ENCODE measurements at regions not wholly inside any gene's neighbourhood (a gene's known extent, or its start where the extent isn't known, plus 50 kb on each side); places are given as distances from the start of the nearest gene placed in this dataset.
"Not testable (repeated sequence)": the region's sequence is repeated elsewhere in the genome, so short reads cannot be mapped to it uniquely, and the experiment has no call there.

- not testable (repeated sequence) for DNase-seq (ENCODE audit: low read depth in 4 of 4, low spot score in 3 of 4)
Measured at GRCh38 chr6:142016666-142017065, 116.1 kb upstream of the GJE1 start.

GRCh38 chr6:142015463-142015862 lies 117.3 kb upstream of the GJE1 start:
- not testable (repeated sequence) for DNase-seq (ENCODE audit: low read depth in 4 of 4, low spot score in 3 of 4)

DNA sequence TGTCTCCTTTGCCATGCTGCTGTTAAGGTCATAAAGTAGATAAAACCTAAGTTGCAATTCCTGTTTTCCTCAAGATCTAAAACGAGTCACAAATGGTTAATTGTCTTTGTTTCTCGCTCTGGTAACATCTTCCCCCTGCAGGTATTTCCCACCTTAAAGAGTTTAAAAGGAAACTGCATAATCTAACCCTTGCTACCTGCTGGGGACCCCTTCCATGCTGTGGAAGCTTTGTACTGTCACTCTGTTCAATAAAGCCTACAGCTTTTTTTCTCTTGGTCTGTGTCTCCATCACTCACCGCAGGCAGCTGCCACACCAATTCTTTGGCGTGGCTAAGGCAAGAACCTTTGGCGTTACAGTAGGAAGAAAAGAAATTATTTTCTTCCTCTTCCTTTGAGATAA lies 117.7 kb upstream of the GJE1 start:
- no peak for DNase-seq (ENCODE audit: low read depth in 4 of 4, low spot score in 3 of 4)

DNA sequence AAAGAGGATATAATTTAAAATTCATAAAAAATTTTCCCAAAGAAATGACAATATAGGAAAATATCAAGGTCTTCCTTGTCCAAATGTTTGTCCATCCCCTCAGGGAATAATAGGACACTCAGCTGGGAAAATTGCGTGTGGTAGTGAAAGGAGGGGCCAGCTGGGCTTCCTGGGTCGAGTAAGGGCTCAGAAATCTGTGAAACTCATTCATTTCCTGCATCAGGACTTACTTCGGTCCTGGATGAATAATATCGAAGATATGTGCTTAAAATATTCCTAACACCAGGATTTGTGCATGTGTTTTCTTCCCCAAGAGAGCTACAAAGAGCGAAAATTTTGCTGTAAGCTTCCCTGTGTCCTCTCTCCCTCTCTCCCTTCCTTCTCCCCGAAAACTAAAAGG lies 118.2 kb upstream of the GJE1 start:
- no peak for DNase-seq (ENCODE audit: low read depth in 4 of 4, low spot score in 3 of 4)

DNA sequence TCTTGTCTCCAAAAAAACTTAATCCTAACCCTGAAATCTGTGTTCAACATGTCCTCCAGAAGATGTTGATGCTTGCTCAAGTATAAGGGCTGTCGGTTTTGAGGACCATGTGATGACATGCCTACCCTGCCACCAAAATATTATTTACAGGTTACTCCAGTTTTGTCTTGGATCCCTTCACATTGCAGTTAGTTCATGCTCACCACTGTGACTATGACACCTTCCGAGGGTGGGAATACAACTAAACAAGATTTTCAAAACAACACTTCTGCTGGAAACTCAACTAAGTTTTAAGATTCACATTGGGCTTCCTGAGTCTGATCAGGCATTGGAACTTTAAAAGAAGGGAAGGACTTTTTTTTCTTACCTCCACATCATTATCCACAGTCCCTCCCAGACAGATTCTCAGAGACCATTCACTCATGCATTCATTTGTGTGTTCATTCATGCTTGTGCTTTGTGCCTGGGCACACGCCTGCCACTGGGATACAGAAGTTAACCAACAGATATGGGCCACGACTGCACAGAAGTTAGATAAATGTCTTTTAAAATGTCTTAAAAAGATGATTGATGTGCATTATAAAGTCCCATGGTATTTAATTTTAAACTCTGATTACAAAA lies 118.7 kb upstream of the GJE1 start:
- no peak for DNase-seq (ENCODE audit: low read depth in 4 of 4, low spot score in 3 of 4)

GRCh38 chr6:142013287-142013686 lies 119.4 kb upstream of the GJE1 start:
- no peak for DNase-seq (ENCODE audit: low read depth in 4 of 4, low spot score in 3 of 4)

DNA sequence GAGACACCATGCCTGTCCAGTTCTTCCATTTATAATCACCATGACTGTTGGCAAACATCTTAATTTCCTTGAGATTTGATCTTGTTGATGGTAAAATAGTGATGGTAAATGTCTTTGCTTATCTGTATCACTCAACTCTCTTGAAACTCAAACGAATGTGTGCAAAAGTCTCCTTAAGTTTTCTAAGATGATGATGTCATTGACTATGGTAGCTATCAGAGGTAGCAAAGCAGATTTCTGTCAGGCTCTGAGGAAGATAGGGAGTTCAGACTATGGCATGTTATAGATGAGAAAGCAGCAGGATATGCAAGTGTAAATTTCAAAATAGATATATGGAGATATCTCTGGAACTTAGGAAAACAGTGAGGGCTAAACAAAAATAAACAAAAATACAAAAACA lies 121.0 kb upstream of the GJE1 start:
- no peak for DNase-seq (ENCODE audit: low read depth in 4 of 4, low spot score in 3 of 4)

- DNase-seq (ENCODE audit: low read depth in 4 of 4, low spot score in 3 of 4) = no peak
Measured at GRCh38 chr6:142011156-142011555, 121.6 kb upstream of the GJE1 start.

GRCh38 chr6:142009647-142010046 lies 123.1 kb upstream of the GJE1 start:
- no peak for DNase-seq (ENCODE audit: low read depth in 4 of 4, low spot score in 3 of 4)

GRCh38 chr6:142008781-142009180 lies 123.9 kb upstream of the GJE1 start:
- DNase-seq (ENCODE audit: low read depth in 4 of 4, low spot score in 3 of 4) = no peak

DNA sequence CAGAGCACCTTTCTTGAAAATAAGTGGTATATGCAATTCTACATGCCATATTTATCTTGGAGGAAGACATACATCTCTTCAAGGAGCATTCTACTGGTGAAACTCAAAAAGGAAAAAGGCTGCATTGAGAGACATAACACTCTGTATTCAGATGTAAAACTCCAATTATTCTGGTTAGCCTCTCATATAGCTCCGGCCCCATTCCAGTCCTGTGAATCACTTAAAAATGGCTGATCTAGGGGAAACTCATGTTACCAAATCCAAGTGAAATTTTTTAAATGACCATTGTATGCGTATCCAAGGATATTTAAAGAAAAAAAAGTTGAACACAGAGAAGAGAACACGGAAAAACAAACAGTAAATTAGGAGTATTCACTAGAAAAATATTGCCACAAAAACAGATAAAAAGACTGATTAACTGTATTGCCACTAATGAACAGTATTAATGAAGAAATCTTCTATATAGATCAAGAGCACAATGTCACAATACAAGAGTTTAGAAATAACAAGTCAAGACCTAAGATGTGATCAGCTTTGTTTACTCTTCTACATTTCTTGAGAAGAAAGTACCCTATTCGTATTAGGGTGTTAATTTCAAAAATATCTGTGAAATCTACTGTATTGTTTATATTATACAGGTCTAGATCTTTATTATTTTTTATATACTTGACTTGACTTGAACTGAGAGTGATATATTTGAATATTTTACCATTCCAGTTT lies 124.5 kb upstream of the GJE1 start:
- no peak for DNase-seq (ENCODE audit: low read depth in 4 of 4, low spot score in 3 of 4)

GRCh38 chr6:142005021-142005420 lies 127.7 kb upstream of the GJE1 start:
- DNase-seq (ENCODE audit: low read depth in 4 of 4, low spot score in 3 of 4) = no peak

DNA sequence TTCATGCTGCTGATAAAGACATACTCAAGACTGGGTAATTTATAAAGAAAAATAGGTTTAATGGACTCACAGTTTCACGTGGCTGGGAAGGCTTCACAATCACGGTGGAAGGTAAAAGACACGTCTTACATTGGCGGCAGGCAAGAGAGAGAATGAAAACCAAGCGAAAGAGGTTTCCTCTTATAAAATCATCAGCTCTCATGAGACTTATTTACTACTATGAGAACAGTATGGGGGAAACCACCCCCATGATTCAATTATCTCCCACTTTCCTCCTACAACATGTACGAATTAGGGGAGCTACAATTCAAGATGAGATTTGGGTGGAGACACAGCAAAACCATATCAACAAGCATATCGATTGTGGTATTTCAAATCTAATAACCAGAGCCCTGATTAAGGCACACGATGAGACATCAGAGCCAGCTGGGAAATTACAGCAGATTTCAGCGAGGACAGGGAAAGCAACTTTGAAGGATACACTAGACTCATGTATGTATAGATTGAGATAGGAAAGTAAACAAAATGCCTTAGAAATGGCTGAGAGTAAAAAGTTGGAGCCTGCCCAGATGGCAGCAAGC lies 129.8 kb upstream of the GJE1 start:
- DNase-seq (ENCODE audit: low read depth in 4 of 4, low spot score in 3 of 4) = no peak

- DNase-seq (ENCODE audit: low read depth in 4 of 4, low spot score in 3 of 4) = no peak
Measured at GRCh38 chr6:141996823-141997222, 135.9 kb upstream of the GJE1 start.

DNA sequence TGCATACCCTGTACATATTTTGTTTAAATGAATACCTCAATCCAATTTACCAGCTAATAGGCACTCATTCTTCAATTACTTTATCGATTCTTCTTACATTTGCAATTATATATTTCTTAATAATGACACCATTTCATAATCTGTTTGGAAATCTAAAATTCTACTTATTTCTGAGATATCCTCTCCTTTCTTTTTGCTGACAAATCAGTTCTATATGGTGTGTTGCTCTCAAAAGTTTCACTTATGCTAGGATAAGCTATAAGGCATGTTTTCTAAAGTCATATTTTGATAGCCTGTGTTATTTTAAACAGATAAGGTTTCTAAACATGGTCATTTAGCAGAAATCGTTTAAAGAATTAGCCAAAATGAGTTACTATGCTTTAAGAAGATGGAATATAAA lies 140.6 kb upstream of the GJE1 start:
- no peak for DNase-seq (ENCODE audit: low read depth in 4 of 4, low spot score in 3 of 4)

- DNase-seq (ENCODE audit: low read depth in 4 of 4, low spot score in 3 of 4) = no peak
Measured at GRCh38 chr6:141990840-141991239, 141.9 kb upstream of the GJE1 start.

DNA sequence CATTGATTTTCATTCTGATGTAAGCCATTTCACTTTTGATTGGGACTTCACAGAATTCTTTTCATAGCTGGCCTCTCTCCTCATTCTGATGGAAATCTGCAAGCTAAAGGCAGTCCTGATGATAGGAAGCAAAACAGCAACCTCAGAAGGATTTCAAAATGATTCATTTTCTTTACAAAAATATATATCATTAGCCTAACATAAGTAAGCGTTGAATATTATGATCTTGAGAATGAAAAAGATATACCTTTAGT lies 143.1 kb upstream of the GJE1 start:
- DNase-seq (ENCODE audit: low read depth in 4 of 4, low spot score in 3 of 4) = no peak

GRCh38 chr6:141988954-141989705 lies 143.6 kb upstream of the GJE1 start:
- no peak for DNase-seq (ENCODE audit: low read depth in 4 of 4, low spot score in 3 of 4)

GRCh38 chr6:141988327-141988726 lies 144.4 kb upstream of the GJE1 start:
- DNase-seq (ENCODE audit: low read depth in 4 of 4, low spot score in 3 of 4) = no peak

- no peak for DNase-seq (ENCODE audit: low read depth in 4 of 4, low spot score in 3 of 4)
Measured at GRCh38 chr6:141986457-141986856, 146.3 kb upstream of the GJE1 start.

DNA sequence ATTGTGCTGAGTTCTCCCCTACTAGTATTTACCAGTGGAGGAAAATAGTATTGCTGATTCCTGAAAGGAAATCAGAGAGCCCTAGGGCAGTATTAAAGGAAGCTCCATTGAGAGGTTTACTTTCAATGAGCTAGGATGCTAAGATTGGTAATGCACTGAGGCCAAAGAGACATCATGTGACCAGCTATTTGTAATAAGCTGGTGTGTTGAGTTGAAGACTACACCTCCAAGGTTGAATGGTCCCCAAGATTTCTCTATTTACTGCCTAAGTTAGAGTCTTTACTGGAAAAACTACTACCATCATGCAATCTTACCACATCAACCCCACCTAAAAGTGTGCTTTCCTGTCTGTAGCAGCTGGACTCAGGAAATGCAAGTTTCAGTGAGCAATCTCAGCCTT lies 151.5 kb upstream of the GJE1 start:
- DNase-seq (ENCODE audit: low read depth in 4 of 4, low spot score in 3 of 4) = no peak

DNA sequence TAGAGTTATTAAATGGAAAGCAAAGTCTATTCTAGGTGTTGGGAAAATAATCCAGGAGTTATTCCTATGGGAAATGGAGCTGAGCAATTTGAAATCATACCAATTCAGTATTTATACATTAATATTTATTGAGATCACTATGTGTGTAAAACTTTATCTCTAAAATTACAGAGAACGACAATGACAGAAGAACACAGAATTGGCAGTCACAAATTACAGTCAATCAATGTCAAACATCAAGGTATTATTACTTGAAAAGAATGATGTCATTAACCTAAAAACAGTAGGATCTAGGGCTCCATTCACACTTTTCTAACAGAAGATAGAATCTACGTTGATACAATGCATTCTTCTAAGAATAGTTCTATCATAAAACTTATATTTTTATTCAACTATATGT lies 154.9 kb upstream of the GJE1 start:
- DNase-seq (ENCODE audit: low read depth in 4 of 4, low spot score in 3 of 4) = no peak
